Putamen (tissue), 1 donor: ENCODE measurements at regions not wholly inside any gene's neighbourhood (a gene's known extent, or its start where the extent isn't known, plus 50 kb on each side); places are given as distances from the start of the nearest gene placed in this dataset.
"Not testable (repeated sequence)": the region's sequence is repeated elsewhere in the genome, so short reads cannot be mapped to it uniquely, and the experiment has no call there.

Experiments
- DNase-seq: peaks from one replicate; pipeline ENCODE4 v3.0.0-alpha.2; 2016; ENCODE audit warnings: low spot score

- DNase-seq = no peak
These were observed 137.0 kb upstream of the XPO1 start for GRCh38 chr2:61675204-61675603.

DNA sequence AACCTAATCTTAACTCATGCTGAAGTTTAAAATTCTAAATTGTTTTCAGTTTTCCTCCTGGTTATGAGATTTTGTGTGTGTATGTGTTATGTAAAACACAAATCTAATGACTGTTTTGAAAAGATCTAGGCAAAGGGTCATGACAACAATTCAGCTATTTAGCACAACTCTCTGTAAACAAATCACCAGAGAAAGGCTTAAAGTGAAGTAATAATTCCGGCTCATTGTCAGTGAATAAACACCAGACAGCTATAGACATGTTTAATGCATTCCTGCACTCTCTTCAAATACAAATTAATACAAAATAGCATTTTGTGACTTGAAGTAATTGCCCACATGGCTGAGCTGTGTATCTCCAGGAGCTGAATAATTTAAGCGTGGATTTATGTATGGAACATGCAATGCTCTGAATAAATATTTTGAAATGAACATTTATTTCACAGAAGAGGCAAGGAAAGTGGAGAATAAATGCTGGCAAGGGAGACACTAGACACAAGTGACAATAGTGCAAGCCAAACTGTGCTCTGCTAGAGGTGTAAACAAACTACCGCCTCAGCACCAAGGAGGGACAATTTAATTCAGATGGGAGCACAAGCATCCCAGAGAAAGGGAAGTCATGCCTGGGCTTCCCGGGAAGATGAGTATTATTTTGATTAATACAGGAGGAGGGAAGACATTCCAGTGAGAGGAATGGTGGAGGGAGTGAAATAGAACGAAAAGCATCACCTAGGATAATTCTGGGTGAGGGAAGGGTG is 133.6 kb upstream of the XPO1 start:
- peak; percentile 81 for DNase-seq

DNA sequence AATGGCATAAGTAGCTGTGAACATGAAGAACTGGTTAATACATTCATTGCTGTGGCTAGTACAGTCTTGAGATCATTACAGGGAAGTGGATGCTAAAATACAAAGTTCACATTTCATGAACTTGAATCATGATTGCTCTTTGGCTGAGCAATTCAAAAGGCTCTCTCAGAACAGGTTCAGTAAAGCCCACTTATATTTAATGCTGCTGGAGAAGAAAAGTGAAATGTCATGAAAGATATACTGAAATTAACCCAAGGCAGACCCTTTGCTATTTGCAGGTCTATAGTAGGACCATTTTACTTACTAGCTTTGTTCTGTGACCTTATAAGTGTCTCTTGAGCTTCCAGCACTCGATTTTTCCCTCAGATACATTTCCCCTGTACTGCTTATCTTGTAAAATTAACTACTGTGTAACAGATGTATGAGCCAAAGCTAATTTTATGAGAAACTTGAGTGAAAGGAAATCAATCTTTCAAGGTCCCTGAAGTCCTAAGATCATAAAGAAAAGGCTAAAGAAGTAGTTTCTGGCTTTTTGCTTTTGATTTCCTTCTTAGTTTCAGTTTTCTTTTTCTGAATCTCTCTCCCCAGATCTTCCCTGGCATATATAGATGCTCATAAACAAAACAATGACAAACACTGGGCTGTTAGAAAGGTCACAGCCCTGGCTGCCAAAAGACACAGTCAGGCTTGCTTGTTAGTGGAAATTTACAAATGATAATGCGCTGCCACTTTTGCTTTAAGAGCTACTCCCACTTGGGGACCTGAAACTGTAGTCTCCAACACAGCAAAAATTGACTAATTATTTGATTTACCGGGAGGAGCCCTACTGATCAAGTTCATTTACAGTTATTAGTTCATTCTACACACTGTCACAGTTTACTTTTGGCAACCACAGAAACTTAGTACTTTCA is 132.7 kb upstream of the XPO1 start:
- DNase-seq = peak; percentile 91

- no peak for DNase-seq
These were observed 126.0 kb upstream of the XPO1 start for GRCh38 chr2:61664190-61664589.

DNA sequence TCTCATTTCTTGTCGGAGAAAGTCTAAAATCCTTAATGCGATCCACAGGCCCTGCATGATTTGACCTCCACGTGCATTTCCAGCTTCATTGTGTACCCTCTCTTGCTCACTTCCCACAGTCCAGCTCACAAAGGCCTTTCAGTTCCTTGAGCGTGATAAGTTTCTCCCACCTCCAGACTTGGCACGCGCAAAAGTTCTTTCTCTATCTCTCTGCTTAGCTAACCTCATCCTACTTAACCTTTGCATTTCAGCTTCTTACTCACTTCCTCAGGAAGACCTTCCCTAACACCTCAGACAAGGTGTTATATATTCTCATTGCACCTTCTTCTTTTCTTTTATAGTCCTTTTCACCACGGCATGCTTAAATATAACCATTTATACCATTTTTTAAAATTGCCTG is 124.8 kb upstream of the XPO1 start:
- DNase-seq = no peak

DNA sequence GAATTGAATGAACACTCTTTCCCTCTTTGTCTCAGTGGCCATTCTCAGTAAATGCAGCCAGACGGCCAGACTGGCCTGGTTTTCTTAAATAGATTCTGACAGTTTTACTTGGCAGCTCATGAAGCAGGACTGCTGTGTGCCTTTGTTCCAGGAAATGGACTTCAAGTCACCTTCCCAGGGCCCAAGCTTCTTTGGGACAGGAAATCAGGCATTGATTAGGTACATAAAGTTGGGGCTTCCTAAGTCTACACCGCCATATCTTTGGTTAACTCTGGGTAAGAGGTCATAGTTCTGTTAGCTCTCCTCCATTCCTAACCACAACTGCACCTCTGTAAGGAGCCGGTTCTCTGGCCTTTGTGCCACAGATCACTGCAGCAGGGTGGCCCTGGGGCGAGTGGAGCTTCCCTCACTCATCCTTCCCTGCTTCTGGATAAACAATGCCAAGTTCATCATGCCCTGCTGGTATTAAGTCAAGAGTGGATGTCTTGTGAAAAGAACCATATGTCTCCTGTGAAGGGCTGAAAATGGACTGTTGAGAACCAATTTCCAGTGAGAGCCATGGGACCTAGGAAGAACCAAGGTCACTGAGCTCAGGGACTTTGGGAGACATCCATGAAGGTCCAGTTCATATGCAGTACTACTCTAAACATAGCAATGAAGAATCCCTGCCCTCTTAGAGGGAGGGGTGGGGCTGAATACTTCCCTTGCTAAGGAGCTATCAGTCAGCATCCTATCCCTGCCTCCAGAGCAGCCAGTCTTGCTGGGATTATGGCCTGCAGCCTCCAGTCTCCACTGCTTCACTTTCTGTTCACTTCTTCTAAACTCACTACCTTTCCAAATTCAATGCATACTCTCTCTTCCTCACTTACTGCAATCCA is 122.6 kb upstream of the XPO1 start:
- peak; percentile 17 for DNase-seq

DNA sequence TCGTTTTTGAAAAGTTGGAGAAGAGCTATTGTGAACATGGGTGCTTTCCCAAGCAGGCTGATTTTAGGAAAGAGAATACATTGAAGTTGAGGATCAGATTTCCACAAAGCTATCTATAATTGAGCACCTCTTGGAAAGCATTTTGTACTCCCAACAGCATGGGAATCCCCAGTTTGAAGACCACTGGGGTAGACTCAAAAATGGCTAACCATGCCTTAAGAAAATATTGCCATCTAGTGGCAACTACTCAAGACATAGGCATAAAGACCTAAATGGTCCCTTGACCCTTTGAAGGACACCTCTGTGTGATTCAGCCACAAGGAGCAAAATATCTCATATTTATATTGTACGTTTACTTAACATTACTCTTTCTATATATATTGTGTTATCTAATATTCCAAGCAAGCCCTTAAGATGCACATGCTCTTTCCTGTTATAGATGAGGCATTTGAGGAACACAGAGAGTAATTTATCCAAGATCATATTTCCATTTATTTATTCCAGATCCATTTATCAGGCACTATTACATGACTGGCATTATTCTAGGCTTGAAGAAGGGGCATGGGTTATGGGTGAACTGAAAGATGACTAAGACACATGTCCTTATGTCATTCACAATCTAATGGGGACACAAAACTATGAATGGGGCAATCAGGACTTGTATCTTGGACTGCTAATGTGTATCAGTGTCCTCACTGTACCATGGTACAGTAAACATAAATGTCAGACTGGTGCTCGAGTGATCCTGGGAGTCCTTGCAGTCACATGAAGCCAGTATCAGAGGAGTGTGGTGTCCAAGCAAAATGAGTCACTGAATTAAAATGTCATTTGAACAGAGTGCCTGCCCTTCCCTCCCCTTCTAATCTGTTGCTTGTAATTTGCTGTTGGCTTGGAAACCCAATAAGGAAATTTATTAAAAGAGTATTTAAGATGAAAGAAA is 121.0 kb upstream of the XPO1 start:
- no peak for DNase-seq

DNA sequence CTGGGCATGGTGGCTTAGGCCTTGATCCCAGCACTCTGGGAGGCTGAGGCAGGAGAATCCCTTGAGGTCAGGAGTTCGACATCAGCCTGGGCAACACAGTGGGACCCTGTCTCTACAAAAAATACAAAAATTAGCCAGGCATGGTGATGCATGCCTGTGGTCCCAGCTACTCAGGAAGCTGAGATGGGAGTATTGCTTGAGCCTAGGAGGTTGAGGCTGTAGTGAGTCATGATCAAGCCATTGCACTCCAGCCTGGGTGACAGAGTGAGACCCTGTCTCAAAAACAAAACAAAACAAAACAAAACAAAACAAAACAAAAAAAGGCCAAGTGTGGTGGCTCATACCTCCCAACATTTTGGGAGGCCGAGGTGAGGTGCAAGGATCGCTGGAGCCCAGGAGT is 111.8 kb upstream of the XPO1 start:
- DNase-seq = not testable (repeated sequence)

DNA sequence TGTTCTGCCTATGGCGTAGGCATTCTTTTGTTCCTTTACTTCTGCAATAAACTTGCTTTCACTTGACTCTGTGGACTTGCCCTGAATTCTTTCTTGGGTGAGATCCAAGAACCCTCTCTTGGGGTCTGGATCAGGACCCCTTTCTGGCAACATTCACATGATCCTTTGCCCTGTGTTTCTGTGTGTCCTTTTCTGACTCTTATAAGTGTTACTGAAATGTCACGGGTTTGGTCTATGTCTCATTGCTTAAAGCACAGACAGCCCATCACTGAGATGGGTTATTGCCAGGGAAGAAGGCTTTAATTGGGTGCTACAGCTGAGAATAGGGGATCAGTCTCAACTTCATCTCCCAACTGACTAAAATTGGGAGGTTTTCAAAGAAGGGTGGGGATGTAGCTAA is 110.9 kb upstream of the XPO1 start:
- DNase-seq = no peak

DNA sequence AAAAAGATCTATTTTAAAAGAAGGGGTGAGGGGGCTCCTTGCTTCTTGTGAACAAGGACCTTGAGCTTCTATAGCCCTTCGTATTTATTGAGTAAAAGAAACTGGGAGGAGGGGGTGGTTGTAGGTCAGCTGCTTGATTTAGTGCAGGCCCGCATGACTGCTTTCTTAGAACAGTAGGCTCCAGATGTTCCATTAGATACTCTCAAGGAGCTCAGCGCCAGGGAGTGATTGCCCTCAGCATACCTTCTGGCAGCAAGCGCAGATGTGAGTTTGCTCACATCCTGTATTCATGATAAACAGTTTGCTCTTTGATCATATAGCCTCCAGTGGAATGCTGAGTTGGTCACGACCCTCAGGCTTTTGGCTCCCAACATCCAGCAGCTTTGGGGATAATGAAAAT is 108.9 kb upstream of the XPO1 start:
- no peak for DNase-seq

- DNase-seq = no peak
These were observed 107.8 kb upstream of the XPO1 start for GRCh38 chr2:61645911-61646310.

DNA sequence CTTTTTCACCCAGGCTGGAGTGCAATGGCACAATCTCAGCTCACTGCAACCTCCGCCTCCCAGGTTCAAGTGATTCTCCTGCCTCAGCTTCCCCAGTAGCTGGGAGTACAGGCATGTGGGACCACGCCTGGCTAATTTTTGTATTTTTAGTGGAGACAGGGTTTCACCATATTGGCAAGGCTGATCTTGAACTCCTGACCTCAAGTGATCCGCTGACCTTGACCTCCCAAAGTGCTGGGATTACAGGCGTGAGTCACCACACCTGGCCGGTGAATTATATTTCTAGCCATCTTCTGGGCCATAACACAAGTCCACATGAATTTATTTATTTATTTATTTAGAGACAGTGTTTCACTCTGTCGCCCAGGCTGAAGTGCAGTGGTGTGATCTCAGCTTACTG is 105.0 kb upstream of the XPO1 start:
- not testable (repeated sequence) for DNase-seq

- no peak for DNase-seq
These were observed 102.2 kb upstream of the XPO1 start for GRCh38 chr2:61640406-61640805.

- DNase-seq = no peak
These were observed 101.6 kb upstream of the XPO1 start for GRCh38 chr2:61639721-61640120.

- no peak for DNase-seq
These were observed 98.5 kb upstream of the XPO1 start for GRCh38 chr2:61636686-61637085.

DNA sequence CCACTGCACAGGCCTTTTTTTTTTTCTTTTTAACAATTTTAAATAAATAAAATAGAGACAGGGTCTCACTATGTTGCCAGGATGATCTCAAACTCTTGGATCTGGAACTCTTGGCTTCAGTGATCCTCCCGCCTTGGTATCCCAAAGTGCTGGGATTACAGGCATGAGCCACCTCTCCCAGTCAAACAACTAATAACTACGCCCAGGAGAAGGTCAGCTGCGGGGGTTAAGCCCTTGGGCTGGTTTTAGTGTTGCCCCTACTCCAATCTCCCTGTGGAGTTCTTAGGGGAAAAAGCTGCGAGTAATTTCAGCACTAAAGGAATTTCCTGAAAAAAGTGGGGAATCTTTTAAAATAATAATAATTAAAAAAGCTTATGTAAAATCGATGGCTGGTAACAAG is 96.4 kb upstream of the XPO1 start:
- no peak for DNase-seq

DNA sequence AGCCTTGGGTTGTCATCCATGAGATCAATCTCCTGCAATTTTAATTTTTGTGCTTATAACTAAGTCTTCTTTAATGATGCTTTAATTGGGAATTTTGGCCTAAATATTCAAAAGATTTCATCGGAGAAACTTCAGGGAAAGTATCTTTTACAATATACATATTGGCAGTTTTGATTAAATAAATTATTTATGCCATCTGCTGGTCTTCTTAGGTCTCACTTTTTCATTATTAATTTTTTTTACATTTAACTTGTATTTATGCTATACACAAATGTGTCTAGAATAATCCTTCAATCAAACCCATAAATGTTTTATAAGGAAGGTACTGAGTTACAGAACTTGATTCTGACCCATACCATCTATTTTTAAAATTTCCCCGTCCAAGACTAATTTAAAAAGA is 95.1 kb upstream of the XPO1 start:
- no peak for DNase-seq

- DNase-seq = no peak
These were observed 94.4 kb upstream of the XPO1 start for GRCh38 chr2:61632276-61633169.

GRCh38 chr2:61631321-61631720 is 93.2 kb upstream of the XPO1 start:
- DNase-seq = no peak

DNA sequence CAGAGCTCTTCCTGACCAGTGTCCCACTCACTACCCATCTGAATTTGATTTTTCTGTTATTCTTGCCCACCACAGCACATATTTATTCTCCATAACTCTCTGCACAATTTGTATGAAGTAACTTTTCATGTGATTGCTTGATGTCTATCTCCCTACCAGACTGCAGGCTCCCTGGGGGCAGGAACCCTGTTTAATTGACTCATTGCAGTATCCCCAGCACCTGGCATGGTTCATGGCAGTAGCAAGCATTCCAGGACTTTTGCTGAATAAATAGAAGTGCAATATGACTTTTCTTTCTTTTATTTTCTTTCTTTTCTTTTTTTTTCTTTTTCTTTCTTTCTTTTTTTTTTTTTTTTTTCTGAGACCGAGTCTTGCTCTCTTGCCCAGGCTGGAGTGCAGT is 88.7 kb upstream of the XPO1 start:
- DNase-seq = no peak
